Neuronal stem cell (in vitro differentiated cells): ENCODE measurements at regions not wholly inside any gene's neighbourhood (a gene's known extent, or its start where the extent isn't known, plus 50 kb on each side); places are given as distances from the start of the nearest gene placed in this dataset.

Experiments
- DNase-seq: peaks from one replicate; pipeline ENCODE4 v3.0.0-alpha.2; 2013; ENCODE audit warnings: low spot score
- H2AFZ ChIP-seq: one replicate; pipeline ENCODE4 v1.6.1; 2013; ENCODE audit warnings: mild to moderate bottlenecking, low read length, inconsistent platforms
- H2AK5ac ChIP-seq: 2 replicates; pipeline ENCODE4 v1.6.1; 2013; ENCODE audit warnings: low read depth, mild to moderate bottlenecking, inconsistent platforms, low read length, moderate library complexity, mixed read lengths
- H2BK120ac ChIP-seq: 2 replicates; pipeline ENCODE4 v1.6.1; 2013; ENCODE audit warnings: low read depth, mild to moderate bottlenecking, inconsistent platforms, low read length, moderate library complexity, mixed read lengths
- H2BK12ac ChIP-seq: one replicate; pipeline ENCODE4 v1.6.1; 2013; ENCODE audit warnings: low read length, inconsistent platforms
- H2BK15ac ChIP-seq: 2 replicates; pipeline ENCODE4 v1.6.1; 2013; ENCODE audit warnings: mild to moderate bottlenecking, low read length, inconsistent platforms, mixed read lengths
- H2BK5ac ChIP-seq: one replicate; pipeline ENCODE4 v1.6.1; 2013; ENCODE audit warnings: inconsistent platforms, mild to moderate bottlenecking, low read length, moderate library complexity
- H3K14ac ChIP-seq: one replicate; pipeline ENCODE4 v1.6.1; 2013; ENCODE audit warnings: low read length, inconsistent platforms
- H3K18ac ChIP-seq: 2 replicates; pipeline ENCODE4 v1.6.1; 2013; ENCODE audit warnings: low read length, inconsistent platforms
- H3K23ac ChIP-seq: 2 replicates; pipeline ENCODE4 v1.6.1; 2013; ENCODE audit warnings: low read depth, mild to moderate bottlenecking, mixed read lengths, low read length, inconsistent platforms; ENCODE audit not compliant: poor library complexity
- H3K27ac ChIP-seq: replicated peaks from 3 replicates; pipeline ENCODE4 v1.5.1; 2013; ENCODE audit warnings: low read length, inconsistent platforms
- H3K27me3 ChIP-seq, 3 experiments: 2 replicates each; pipeline ENCODE4 v1.6.1; 2013; ENCODE audit warnings: low read length in 3 of 3, mild to moderate bottlenecking in 2 of 3, inconsistent platforms in 1 of 3, low read depth in 1 of 3, mixed read lengths in 1 of 3, moderate library complexity in 1 of 3; ENCODE audit not compliant: control insufficient read depth in 3 of 3, insufficient read depth in 3 of 3
- H3K36me3 ChIP-seq, 2 donors: replicated peaks in 1 of 2; 2 replicates each; pipeline ENCODE4 v1.6.1; 2013; ENCODE audit warnings: low read length in 2 of 2; ENCODE audit not compliant: control insufficient read depth in 2 of 2, insufficient read depth in 2 of 2
- H3K4ac ChIP-seq: 2 replicates; pipeline ENCODE4 v1.6.1; 2013; ENCODE audit warnings: inconsistent platforms, mild to moderate bottlenecking, low read length, moderate library complexity
- H3K4me1 ChIP-seq, 2 donors: 1 replicate in 1 of 2; 2 replicates in 1 of 2; pipeline ENCODE4 v1.6.1; 2013; ENCODE audit warnings: low read length in 2 of 2, low read depth in 1 of 2; ENCODE audit not compliant: control insufficient read depth in 2 of 2, insufficient read depth in 1 of 2
- H3K4me2 ChIP-seq: one replicate; pipeline ENCODE4 v1.6.1; 2013; ENCODE audit warnings: mild to moderate bottlenecking, low read length, inconsistent platforms; ENCODE audit not compliant: insufficient read depth, poor library complexity, severe bottlenecking
- H3K4me3 ChIP-seq, 2 donors: 2 replicates each; pipeline ENCODE4 v1.5.1; 2013; ENCODE audit warnings: low read length in 2 of 2, mild to moderate bottlenecking in 2 of 2, inconsistent platforms in 1 of 2, moderate library complexity in 1 of 2
- H3K79me1 ChIP-seq: one replicate; pipeline ENCODE4 v1.6.1; 2013; ENCODE audit warnings: low read depth, mild to moderate bottlenecking, inconsistent platforms, low read length, moderate library complexity
- H3K9ac ChIP-seq: one replicate; pipeline ENCODE4 v1.6.1; 2013; ENCODE audit warnings: mild to moderate bottlenecking, low read depth, low read length, inconsistent platforms; ENCODE audit not compliant: poor library complexity
- H3K9me3 ChIP-seq, 2 donors: replicated peaks in 1 of 2; 2 replicates each; pipeline versions ENCODE3 to v1.6.1; 2013; ENCODE audit warnings: low read length in 2 of 2, mild to moderate bottlenecking in 2 of 2, inconsistent platforms in 1 of 2, low read depth in 1 of 2, mixed read lengths in 1 of 2, moderate library complexity in 1 of 2; ENCODE audit not compliant: control insufficient read depth in 2 of 2, insufficient read depth in 1 of 2
- H4K8ac ChIP-seq: one replicate; pipeline ENCODE4 v1.6.1; 2013; ENCODE audit warnings: low read depth, mild to moderate bottlenecking, inconsistent platforms, low read length, moderate library complexity
- H4K91ac ChIP-seq: one replicate; pipeline ENCODE4 v1.6.1; 2013; ENCODE audit warnings: low read length, low read depth, mild to moderate bottlenecking, inconsistent platforms; ENCODE audit not compliant: poor library complexity
- WGBS, 2 donors: extraction: QIAGEN DNeasy Blood & Tissue Kit; methylation state at CpG; one replicate each; pipeline ENCODE4 v1.1.7; 2013; ENCODE audit warnings: missing lambda C conversion rate in 2 of 2, mixed read lengths in 1 of 2; ENCODE audit not compliant: insufficient read length in 2 of 2, insufficient replicate concordance in 1 of 2; ENCODE audit errors: extremely low coverage in 2 of 2; 5-methylcytosine and 5-hydroxymethylcytosine counted together

DNA sequence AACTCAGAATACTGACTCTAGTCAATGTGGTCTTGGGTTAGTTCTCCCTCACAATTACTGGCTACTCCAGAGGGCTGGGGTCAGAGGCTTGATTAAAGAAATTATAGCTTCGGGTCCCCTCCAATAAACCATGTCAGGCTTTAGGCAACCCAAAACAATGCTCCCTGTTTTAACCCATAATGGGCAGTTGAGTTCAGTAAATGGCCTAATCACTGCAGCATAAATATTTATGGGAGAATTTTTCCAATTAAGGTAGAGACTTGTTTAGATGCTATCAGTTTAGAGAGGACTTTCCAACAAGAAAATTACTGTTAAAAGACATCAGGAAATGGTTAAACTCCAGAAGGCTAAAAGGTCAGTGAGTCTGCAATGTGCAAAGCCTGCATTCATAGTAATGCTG, 389.2 kb upstream of the PRICKLE1 start:
- H4K8ac ChIP-seq: no peak overlapping the region
- no peak overlapping the region for H3K14ac ChIP-seq
- no peak overlapping the region for H3K9ac ChIP-seq
- H2BK15ac ChIP-seq: no peak overlapping the region
- H3K36me3 ChIP-seq: no peaks in the 10 kb centered on the region
- peaks cover 2 to 10% of the 10 kb centered on the region in 2 donors for H3K4me1 ChIP-seq
- no peak overlapping the region for H2AK5ac ChIP-seq
- no peaks in the 10 kb centered on the region for H3K27me3 ChIP-seq
- H2BK12ac ChIP-seq: no peak overlapping the region
- no peak overlapping the region for H3K27ac ChIP-seq
- no peak overlapping the region for H3K18ac ChIP-seq
- no peaks in the 10 kb centered on the region for H3K79me1 ChIP-seq
- H3K4me2 ChIP-seq: no peak overlapping the region
- H2BK5ac ChIP-seq: no peak overlapping the region
- no peak overlapping the region for H2AFZ ChIP-seq
- no peak for DNase-seq
- no peaks in the 10 kb centered on the region for H3K9me3 ChIP-seq
- no peak overlapping the region for H3K4ac ChIP-seq
- WGBS, 2 donors: no CpG with 5 or more reads among the region's 1 CpG
- H3K4me3 ChIP-seq: no peak overlapping the region
- no peak overlapping the region for H2BK120ac ChIP-seq
- no peak overlapping the region for H4K91ac ChIP-seq
- no peak overlapping the region for H3K23ac ChIP-seq

DNA sequence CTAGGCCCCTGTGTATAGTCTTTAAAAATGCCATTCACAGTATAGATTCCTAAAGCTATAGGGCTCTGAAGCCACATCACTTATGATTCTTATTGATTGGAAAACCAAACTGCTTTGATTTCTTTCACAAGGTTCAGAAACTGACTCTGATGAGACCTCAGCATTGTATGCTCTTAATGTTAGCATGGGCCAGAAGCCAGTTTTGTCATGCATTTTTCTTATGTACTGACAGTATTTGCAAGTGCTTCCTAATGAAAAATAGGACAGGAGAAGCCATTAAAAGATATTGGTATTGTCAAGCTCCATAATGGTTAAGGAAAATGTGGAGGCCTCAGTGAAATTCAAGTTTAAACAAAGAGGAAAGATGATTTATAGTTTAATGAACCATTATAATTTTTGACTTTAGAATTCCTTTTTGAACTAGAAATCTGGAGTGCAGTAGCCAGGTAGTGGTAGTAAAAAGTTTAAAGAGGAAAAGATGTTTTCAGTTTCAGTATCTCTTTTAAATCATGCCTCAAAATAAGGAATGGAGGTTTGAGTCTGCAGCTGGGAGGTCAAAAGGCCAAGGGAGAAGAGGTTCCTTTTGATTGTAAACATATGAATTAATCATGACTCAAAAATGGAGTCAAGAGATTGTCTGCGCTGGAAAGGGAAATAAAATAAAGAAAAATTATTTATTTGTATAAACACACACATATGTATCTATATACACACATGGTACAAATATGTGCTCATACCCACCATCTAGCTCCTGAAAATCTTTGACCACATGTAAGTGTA, 388.1 kb upstream of the PRICKLE1 start:
- no peaks in the 10 kb centered on the region for H3K9me3 ChIP-seq
- no peaks in the 10 kb centered on the region for H3K36me3 ChIP-seq
- H4K8ac ChIP-seq: no peak overlapping the region
- H2BK120ac ChIP-seq: no peak overlapping the region
- no peak overlapping the region for H3K4ac ChIP-seq
- no peak overlapping the region for H3K4me3 ChIP-seq
- H3K14ac ChIP-seq: no peak overlapping the region
- no peak overlapping the region for H3K9ac ChIP-seq
- no peak overlapping the region for H3K18ac ChIP-seq
- no peak overlapping the region for H3K23ac ChIP-seq
- no peak overlapping the region for H2AK5ac ChIP-seq
- H3K27me3 ChIP-seq: no peaks in the 10 kb centered on the region
- no peak overlapping the region for H3K27ac ChIP-seq
- H2BK15ac ChIP-seq: no peak overlapping the region
- H3K4me2 ChIP-seq: no peak overlapping the region
- WGBS, 2 donors: no CpG with 5 or more reads among the region's 1 CpG
- peaks cover 0 to 10% of the 10 kb centered on the region in 2 donors for H3K4me1 ChIP-seq
- H3K79me1 ChIP-seq: no peaks in the 10 kb centered on the region
- H2BK12ac ChIP-seq: no peak overlapping the region
- DNase-seq: no peak
- H2BK5ac ChIP-seq: no peak overlapping the region
- no peak overlapping the region for H4K91ac ChIP-seq
- H2AFZ ChIP-seq: no peak overlapping the region

DNA sequence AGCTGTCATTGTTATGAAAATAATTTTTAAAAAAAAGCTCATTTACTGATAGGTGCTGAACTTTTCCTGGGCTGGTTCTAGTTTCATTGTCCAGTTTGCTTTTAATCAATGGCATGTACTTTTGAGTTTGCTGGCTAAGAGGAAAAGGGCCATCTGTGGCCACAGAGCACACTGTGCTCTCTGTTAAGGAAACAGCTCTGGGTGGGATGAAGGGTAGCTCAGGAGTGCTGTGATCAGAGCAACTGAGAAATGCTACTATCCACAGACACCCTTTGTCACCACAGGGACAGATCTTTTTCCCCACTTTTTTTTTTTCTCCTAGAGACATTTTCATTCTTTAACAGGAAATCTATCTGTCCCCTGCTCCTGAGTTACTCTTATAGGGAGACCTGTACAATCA, 387.1 kb upstream of the PRICKLE1 start:
- Histone ChIP-seq H3K9ac (no peak overlapping the region), H2BK5ac (no peak overlapping the region), H3K18ac (no peak overlapping the region), H3K79me1 (no peaks in the 10 kb centered on the region), H3K27me3 (no peaks in the 10 kb centered on the region), H3K4me2 (no peak overlapping the region), H3K4me3 (no peak overlapping the region), H2AK5ac (no peak overlapping the region), H2AFZ (no peak overlapping the region), H4K91ac (no peak overlapping the region), H2BK120ac (no peak overlapping the region), H3K23ac (no peak overlapping the region), H3K14ac (no peak overlapping the region), H3K9me3 (no peaks in the 10 kb centered on the region), H3K4ac (no peak overlapping the region), H3K27ac (no peak overlapping the region), H4K8ac (no peak overlapping the region), H2BK15ac (no peak overlapping the region), H3K4me1 (peaks cover 0 to 10% of the 10 kb centered on the region in 2 donors), H3K36me3 (no peaks in the 10 kb centered on the region), H2BK12ac (no peak overlapping the region)
- DNase-seq: no peak

DNA sequence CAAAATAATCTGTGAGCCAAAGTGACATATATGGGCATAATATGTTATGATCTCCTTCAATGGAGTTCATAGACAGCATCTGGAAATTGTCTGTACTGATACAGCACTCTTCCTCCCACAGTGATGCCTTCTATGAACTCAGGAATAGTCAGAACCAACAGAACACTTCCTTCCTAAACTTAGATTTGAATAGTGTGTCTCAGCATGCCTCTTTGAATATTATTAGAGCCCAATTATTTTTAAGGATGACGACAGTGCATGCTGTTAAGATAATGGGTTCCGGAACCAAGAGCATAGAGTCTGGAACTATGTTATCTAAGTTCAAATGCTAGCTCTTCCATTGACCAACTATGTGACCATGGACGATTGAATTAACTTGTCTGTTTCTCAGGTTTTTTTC, 386.6 kb upstream of the PRICKLE1 start:
- Histone ChIP-seq H3K36me3 (no peaks in the 10 kb centered on the region), H3K4ac (no peak overlapping the region), H4K8ac (no peak overlapping the region), H3K18ac (no peak overlapping the region), H2BK15ac (no peak overlapping the region), H2BK120ac (no peak overlapping the region), H2BK12ac (no peak overlapping the region), H3K79me1 (no peaks in the 10 kb centered on the region), H3K14ac (no peak overlapping the region), H3K27me3 (no peaks in the 10 kb centered on the region), H2BK5ac (no peak overlapping the region), H4K91ac (no peak overlapping the region), H3K23ac (no peak overlapping the region), H3K4me2 (no peak overlapping the region), H3K4me1 (peaks cover 0 to 10% of the 10 kb centered on the region in 2 donors), H3K9ac (no peak overlapping the region), H3K4me3 (no peak overlapping the region), H3K27ac (no peak overlapping the region), H2AK5ac (no peak overlapping the region), H3K9me3 (no peaks in the 10 kb centered on the region), H2AFZ (no peak overlapping the region)
- no peak for DNase-seq
- WGBS, 2 donors: no CpG with 5 or more reads among the region's 3 CpGs
